ENCODE measurements at regions not wholly inside any gene's neighbourhood (a gene's known extent, or its start where the extent isn't known, plus 50 kb on each side); places are given as distances from the start of the nearest gene placed in this dataset.

- Histone ChIP-seq H3K4me3 (no peak overlapping the region), H3K36me3 (no peaks in the 10 kb centered on the region), H3K27ac (no peak overlapping the region), H3K9me3 (no peaks in the 10 kb centered on the region), H3K27me3 (no peaks in the 10 kb centered on the region), H3K4me1 (no peaks in the 10 kb centered on the region)
- TF ChIP-seq CTCF (IDR thresholded peaks at IDR 0.05) (no peak), EP300 (IDR thresholded peaks at IDR 0.05) (no peak), POLR2AphosphoS5 (IDR thresholded peaks at IDR 0.05) (no peak), POLR2A (IDR thresholded peaks at IDR 0.05) (no peak)
- 60 to 66% methylated on average over 2 of the region's 2 CpGs for WGBS, 2 donors
- DNase-seq, result no peak
- intact Hi-C loops (cut with DNase I), result no loop called here
Measured at GRCh38 chrX:44731160-44731559, 112.7 kb upstream of the DUSP21 start.

DNA sequence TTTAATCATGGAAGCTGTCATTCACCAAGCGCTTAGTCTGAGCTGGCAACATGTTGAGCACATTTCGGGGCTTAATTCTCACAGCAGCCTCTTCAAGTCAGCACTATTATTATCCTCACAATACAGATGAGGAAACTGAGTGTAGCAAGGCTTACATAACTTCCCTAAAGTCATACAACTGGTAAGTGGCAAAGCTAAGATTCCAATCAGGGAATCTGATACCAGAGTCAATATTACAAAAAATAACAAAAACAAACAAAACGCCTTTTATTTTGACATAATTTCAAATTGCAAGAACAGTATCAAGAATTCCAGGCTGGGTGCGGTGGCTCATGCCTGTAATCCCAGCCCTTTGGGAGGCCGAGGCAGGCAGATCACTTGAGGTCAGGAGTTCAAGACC, 120.4 kb upstream of the DUSP21 start:
- 96 to 97% methylated on average over 5 of the region's 5 CpGs for WGBS, 2 donors

DNA sequence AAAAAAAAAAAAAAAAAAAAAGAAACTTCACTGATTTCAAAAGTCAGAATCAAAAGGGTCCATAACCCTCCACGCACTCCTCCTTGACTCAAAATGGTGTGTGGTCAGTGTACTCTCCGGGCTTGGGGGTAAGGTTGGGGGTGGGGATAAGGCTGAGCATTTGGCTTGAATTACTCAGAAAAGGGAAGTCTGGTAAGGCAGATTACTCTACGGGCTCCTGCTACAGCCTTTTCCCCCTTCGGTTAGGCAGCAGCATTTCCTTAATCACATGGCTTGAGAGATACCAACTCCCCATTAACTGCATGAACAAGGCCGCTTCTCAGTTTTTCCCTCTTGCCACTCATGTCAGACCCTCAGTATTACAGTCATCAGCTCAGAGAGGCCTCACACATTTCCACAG, 135.4 kb upstream of the DUSP21 start:
- no peak for DNase-seq
- H3K27ac ChIP-seq, result no peak overlapping the region
- no peaks in the 10 kb centered on the region for H3K36me3 ChIP-seq
- H3K27me3 ChIP-seq, result no peaks in the 10 kb centered on the region
- intact Hi-C loops (cut with DNase I), result no loop called here
- no peak overlapping the region for H3K4me3 ChIP-seq
- H3K9me3 ChIP-seq, result no peaks in the 10 kb centered on the region
- WGBS, 2 donors, result 53 to 81% methylated on average over 5 of the region's 5 CpGs
- no peak for TF ChIP-seq POLR2AphosphoS5 (IDR thresholded peaks at IDR 0.05)
- TF ChIP-seq EP300 (IDR thresholded peaks at IDR 0.05), result no peak
- no peak for TF ChIP-seq POLR2A (IDR thresholded peaks at IDR 0.05)
- TF ChIP-seq CTCF (IDR thresholded peaks at IDR 0.05), result no peak
- H3K4me1 ChIP-seq, result no peaks in the 10 kb centered on the region

More for the DNA sequence above, 120.4 kb upstream of the DUSP21 start:
- TF ChIP-seq POLR2AphosphoS5 (IDR thresholded peaks at IDR 0.05) (no peak), POLR2A (IDR thresholded peaks at IDR 0.05) (no peak)
- intact Hi-C loops (cut with DNase I), result no loop called here
- DNase-seq, result no peak
- no peaks in the 10 kb centered on the region for H3K36me3 ChIP-seq
- H3K4me1 ChIP-seq, result no peaks in the 10 kb centered on the region
- H3K27me3 ChIP-seq, result no peaks in the 10 kb centered on the region
- no peak overlapping the region for H3K27ac ChIP-seq
- H3K4me3 ChIP-seq, result no peak overlapping the region
- no peaks in the 10 kb centered on the region for H3K9me3 ChIP-seq

- Histone ChIP-seq H3K36me3 (no peaks in the 10 kb centered on the region), H3K4me3 (no peak overlapping the region), H3K4me1 (no peaks in the 10 kb centered on the region), H3K9me3 (no peaks in the 10 kb centered on the region), H3K27me3 (no peaks in the 10 kb centered on the region), H3K27ac (no peak overlapping the region)
- DNase-seq, result no peak
- intact Hi-C loops (cut with DNase I), result no loop called here
- TF ChIP-seq EP300 (IDR thresholded peaks at IDR 0.05), result no peak
- TF ChIP-seq CTCF (IDR thresholded peaks at IDR 0.05), result no peak
- no peak for TF ChIP-seq POLR2AphosphoS5 (IDR thresholded peaks at IDR 0.05)
- TF ChIP-seq POLR2A (IDR thresholded peaks at IDR 0.05), result no peak
- 75 to 77% methylated on average over 8 of the region's 8 CpGs for WGBS, 2 donors
Measured at GRCh38 chrX:44705817-44706551, 137.8 kb upstream of the DUSP21 start.

GRCh38 chrX:44698357-44698756, 145.5 kb upstream of the DUSP21 start:
- H3K36me3 ChIP-seq, result no peaks in the 10 kb centered on the region
- intact Hi-C loops (cut with DNase I), result no loop called here
- H3K9me3 ChIP-seq, result no peaks in the 10 kb centered on the region
- 26 to 71% methylated on average over 3 of the region's 3 CpGs for WGBS, 2 donors
- H3K27ac ChIP-seq, result no peak overlapping the region
- no peak for DNase-seq
- H3K4me3 ChIP-seq, result no peak overlapping the region
- no peak for TF ChIP-seq EP300 (IDR thresholded peaks at IDR 0.05)
- no peak for TF ChIP-seq POLR2A (IDR thresholded peaks at IDR 0.05)
- no peak for TF ChIP-seq CTCF (IDR thresholded peaks at IDR 0.05)
- no peak for TF ChIP-seq POLR2AphosphoS5 (IDR thresholded peaks at IDR 0.05)
- no peaks in the 10 kb centered on the region for H3K4me1 ChIP-seq
- no peaks in the 10 kb centered on the region for H3K27me3 ChIP-seq
